Smooth muscle cell (in vitro differentiated cells): ENCODE measurements at regions not wholly inside any gene's neighbourhood (a gene's known extent, or its start where the extent isn't known, plus 50 kb on each side); places are given as distances from the start of the nearest gene placed in this dataset.
"Not testable (repeated sequence)": the region's sequence is repeated elsewhere in the genome, so short reads cannot be mapped to it uniquely, and the experiment has no call there.

Experiments used
- DNase-seq: peaks from one replicate; lab custom pipeline; 2025; ENCODE audit not compliant: unreplicated experiment; lab: John Stamatoyannopoulos, UW
- H2AFZ ChIP-seq: fragments of 200-600 bp; sonication (generic); 2 replicates; pipeline ENCODE4 v1.6.0; 2016; ENCODE audit warnings: antibody characterized with exemption, low read depth, mild to moderate bottlenecking
- H3F3A ChIP-seq: fragments of 200-600 bp; sonication (generic); 2 replicates; pipeline ENCODE4 v1.6.0; 2017; ENCODE audit warnings: antibody characterized with exemption, low read depth
- H3K27ac ChIP-seq: fragments of 200-600 bp; sonication (generic); 2 replicates; pipeline ENCODE4 v1.5.1; 2016; ENCODE audit warnings: low read depth, mild to moderate bottlenecking
- H3K27me3 ChIP-seq: fragments of 200-600 bp; sonication (generic); 2 replicates; pipeline ENCODE4 v1.6.1; 2016; ENCODE audit warnings: low read depth, mild to moderate bottlenecking
- H3K36me3 ChIP-seq: fragments of 200-600 bp; sonication (generic); 2 replicates; pipeline ENCODE4 v1.5.1; 2016; ENCODE audit warnings: low read depth
- H3K4me1 ChIP-seq: fragments of 200-600 bp; sonication (generic); 2 replicates; pipeline ENCODE4 v1.5.1; 2016; ENCODE audit warnings: low read depth
- H3K4me2 ChIP-seq: fragments of 200-600 bp; sonication (generic); 2 replicates; pipeline ENCODE4 v1.6.0; 2016; ENCODE audit warnings: mild to moderate bottlenecking
- H3K4me3 ChIP-seq: fragments of 200-600 bp; sonication (generic); 2 replicates; pipeline ENCODE4 v1.5.1; 2016; ENCODE audit warnings: mild to moderate bottlenecking
- H3K79me2 ChIP-seq: fragments of 200-600 bp; sonication (generic); 2 replicates; pipeline ENCODE4 v1.6.0; 2016; ENCODE audit warnings: low read depth, mild to moderate bottlenecking
- H3K9ac ChIP-seq: fragments of 200-600 bp; sonication (generic); 2 replicates; pipeline ENCODE4 v1.6.0; 2016; ENCODE audit warnings: low read depth
- H3K9me3 ChIP-seq: fragments of 200-600 bp; sonication (generic); replicated peaks from 2 replicates; pipeline ENCODE4 v1.5.1; 2016; ENCODE audit warnings: low read depth
- H4K20me1 ChIP-seq: fragments of 200-600 bp; sonication (generic); 2 replicates; pipeline ENCODE4 v1.6.0; 2016; ENCODE audit warnings: low read depth
- CTCF ChIP-seq: fragments of 200-600 bp; sonication (generic); IDR thresholded peaks from 2 replicates; pipeline ENCODE4 v1.5.1; 2017; ENCODE audit warnings: borderline replicate concordance, mild to moderate bottlenecking, antibody characterized with exemption; ENCODE audit not compliant: insufficient read depth, poor library complexity, severe bottlenecking
- WGBS: methylation state at CpG from one replicate; pipeline ENCODE4 v1.1.7; 2016; ENCODE audit warnings: low lambda C conversion rate; 5-methylcytosine and 5-hydroxymethylcytosine counted together

GRCh38 chr11:67780056-67780455 lies 105.6 kb upstream of the ALDH3B2 start:
- no peak for TF ChIP-seq CTCF
- 63% methylated on average over 4 of the region's 4 CpGs for whole genome bisulfite sequencing
- Histone ChIP-seq H3K27ac (no peak overlapping the region), H3K36me3 (no peaks in the 10 kb centered on the region), H3K9ac (no peak overlapping the region), H2AFZ (no peak overlapping the region), H3K79me2 (no peaks in the 10 kb centered on the region), H3F3A (no peaks in the 10 kb centered on the region), H4K20me1 (no peaks in the 10 kb centered on the region), H3K4me2 (no peak overlapping the region), H3K4me1 (no peaks in the 10 kb centered on the region), H3K4me3 (no peak overlapping the region), H3K27me3 (no peaks in the 10 kb centered on the region), H3K9me3 (no peaks in the 10 kb centered on the region)
- DNase-seq, result no peak

GRCh38 chr11:67779189-67779875 lies 104.9 kb upstream of the ALDH3B2 start:
- H3K4me2 ChIP-seq, H3K9me3 ChIP-seq, H3K36me3 ChIP-seq, H3K27ac ChIP-seq, H2AFZ ChIP-seq, H3K79me2 ChIP-seq, H3F3A ChIP-seq, H4K20me1 ChIP-seq, H3K4me1 ChIP-seq, DNase-seq, H3K9ac ChIP-seq, H3K4me3 ChIP-seq, H3K27me3 ChIP-seq: not testable (repeated sequence)
- 56% methylated on average over 7 of the region's 7 CpGs for WGBS

GRCh38 chr11:67776852-67777520 lies 102.6 kb upstream of the ALDH3B2 start:
- Histone ChIP-seq H3K36me3 (no peaks in the 10 kb centered on the region), H2AFZ (no peak overlapping the region), H3K27me3 (no peaks in the 10 kb centered on the region), H3K4me2 (no peak overlapping the region), H4K20me1 (no peaks in the 10 kb centered on the region), H3K79me2 (no peaks in the 10 kb centered on the region), H3K9me3 (no peaks in the 10 kb centered on the region), H3K27ac (no peak overlapping the region), H3K4me1 (no peaks in the 10 kb centered on the region), H3K4me3 (no peak overlapping the region), H3K9ac (no peak overlapping the region), H3F3A (no peaks in the 10 kb centered on the region)
- WGBS, result 59% methylated on average over 4 of the region's 4 CpGs
- TF ChIP-seq CTCF, result no peak
- DNase-seq, result no peak

GRCh38 chr11:67774175-67774574 lies 99.8 kb upstream of the ALDH3B2 start:
- not testable (repeated sequence) for H3K4me3 ChIP-seq, H3K27ac ChIP-seq, H3K27me3 ChIP-seq, H3K4me1 ChIP-seq, H3K4me2 ChIP-seq, H2AFZ ChIP-seq, H3K79me2 ChIP-seq, H3K9ac ChIP-seq, H3K36me3 ChIP-seq, H3F3A ChIP-seq, H3K9me3 ChIP-seq, DNase-seq, H4K20me1 ChIP-seq
- WGBS, result 67% methylated on average over 8 of the region's 8 CpGs

GRCh38 chr11:67768001-67768730 lies 93.7 kb upstream of the ALDH3B2 start:
- not testable (repeated sequence) for H3K9me3 ChIP-seq, H2AFZ ChIP-seq, DNase-seq, H3K4me2 ChIP-seq, H3K27me3 ChIP-seq, H3K79me2 ChIP-seq, H3K4me3 ChIP-seq, H3K36me3 ChIP-seq, H3F3A ChIP-seq, H4K20me1 ChIP-seq, H3K4me1 ChIP-seq, H3K27ac ChIP-seq, H3K9ac ChIP-seq
- 96% methylated on average over 10 of the region's 11 CpGs for WGBS

- WGBS, result 26% methylated on average over 7 of the region's 7 CpGs
- H3K79me2 ChIP-seq, DNase-seq, H3K27me3 ChIP-seq, H3K4me2 ChIP-seq, H3K9me3 ChIP-seq, H3K4me3 ChIP-seq, H4K20me1 ChIP-seq, H3K36me3 ChIP-seq, H3F3A ChIP-seq, H3K27ac ChIP-seq, H3K9ac ChIP-seq, H3K4me1 ChIP-seq, H2AFZ ChIP-seq: not testable (repeated sequence)
Measured at GRCh38 chr11:67761211-67761610, 86.8 kb upstream of the ALDH3B2 start.

GRCh38 chr11:67759321-67759720 lies 84.9 kb upstream of the ALDH3B2 start:
- not testable (repeated sequence) for H4K20me1 ChIP-seq, H3K4me1 ChIP-seq, H3K36me3 ChIP-seq, H3K4me2 ChIP-seq, H3K9ac ChIP-seq, H3K4me3 ChIP-seq, H3F3A ChIP-seq, DNase-seq, H2AFZ ChIP-seq, H3K79me2 ChIP-seq, H3K27me3 ChIP-seq, H3K27ac ChIP-seq, H3K9me3 ChIP-seq
- WGBS, result 70% methylated on average over 3 of the region's 3 CpGs
